T47D (cell line): ENCODE measurements at regions not wholly inside any gene's neighbourhood (a gene's known extent, or its start where the extent isn't known, plus 50 kb on each side); places are given as distances from the start of the nearest gene placed in this dataset.

Source experiments
- DNase-seq, 2 experiments: peaks; one replicate each; pipeline versions ENCODE4 v3.0.0 to v3.0.0-alpha.2; 2011 to 2012; ENCODE audit warnings: low read depth in 1 of 2, low spot score in 1 of 2
- JUND ChIP-seq: IDR thresholded peaks from 2 replicates; pipeline ENCODE4 v1.6.1; 2012; ENCODE audit warnings: low read depth
- in situ Hi-C: cut with HindIII; loops from 2 replicates; pipeline ENCODE4 v1.10.0; 2016; ENCODE audit warnings: low sequenced_read_pairs, low pct_unique_long_range_greater_than_20kb

GRCh38 chr6:15905488-15906419 lies 223.1 kb upstream of the MYLIP start:
- TF ChIP-seq JUND = no peak
- in situ Hi-C loops = no loop called here
- DNase-seq = no peak

- in situ Hi-C loops = no loop called here
- TF ChIP-seq JUND = no peak
- DNase-seq = no peak
Observed at GRCh38 chr6:15904651-15905376, 224.1 kb upstream of the MYLIP start.

GRCh38 chr6:15901141-15902115 lies 227.5 kb upstream of the MYLIP start:
- peak in 1 of 2 experiments; percentile 5 for DNase-seq
- in situ Hi-C loops = no loop called here
- TF ChIP-seq JUND = no peak

- in situ Hi-C loops = no loop called here
- no peak for TF ChIP-seq JUND
- DNase-seq = no peak
Observed at GRCh38 chr6:15898693-15899092, 230.2 kb upstream of the MYLIP start.

- DNase-seq = no peak
- in situ Hi-C loops = no loop called here
- no peak for TF ChIP-seq JUND
Observed at GRCh38 chr6:15897063-15897876, 231.6 kb upstream of the MYLIP start.

GRCh38 chr6:15894973-15895725 lies 232.3 kb upstream of the DTNBP1 start:
- in situ Hi-C loops = no loop called here
- DNase-seq = no peak
- no peak for TF ChIP-seq JUND

- in situ Hi-C loops = no loop called here
- TF ChIP-seq JUND = no peak
- peak in 1 of 2 experiments; percentile 4 for DNase-seq
Observed at GRCh38 chr6:15893556-15894253, 230.9 kb upstream of the DTNBP1 start.

GRCh38 chr6:15892369-15892768 lies 229.5 kb upstream of the DTNBP1 start:
- no peak for DNase-seq
- TF ChIP-seq JUND = no peak
- in situ Hi-C loops = no loop called here

- no peak for TF ChIP-seq JUND
- DNase-seq = no peak
- in situ Hi-C loops = no loop called here
Observed at GRCh38 chr6:15888798-15889772, 226.3 kb upstream of the DTNBP1 start.
